Adrenal gland (tissue), 5 donors: ENCODE measurements at regions not wholly inside any gene's neighbourhood (a gene's known extent, or its start where the extent isn't known, plus 50 kb on each side); places are given as distances from the start of the nearest gene placed in this dataset.

Source experiments
- CTCF ChIP-seq, 6 experiments: fragments of 450-650 bp in 4 of 6; fragments of 200-600 bp in 2 of 6; sonication (generic) in 1 of 6; IDR thresholded peaks; 1 replicate in 5 of 6; 2 replicates in 1 of 6; pipeline versions ENCODE4 v1.5.1 to v1.8.0; 2016 to 2021; ENCODE audit warnings: antibody characterized with exemption in 6 of 6, mild to moderate bottlenecking in 2 of 6, moderate library complexity in 1 of 6
- POLR2A ChIP-seq, 2 donors: fragments of 450-650 bp; IDR thresholded peaks; one replicate each; pipeline ENCODE4 v1.6.1; 2017; ENCODE audit warnings: antibody characterized with exemption in 2 of 2, mild to moderate bottlenecking in 2 of 2, moderate library complexity in 1 of 2
- donor health status: DM: no; HTN: no; CAD: no.

GRCh38 chr5:52448111-52448510 is 339.6 kb upstream of the ITGA1 start:
- TF ChIP-seq CTCF (IDR thresholded peaks at IDR 0.05): no peak
- no peak for TF ChIP-seq POLR2A (IDR thresholded peaks at IDR 0.05)
